ENCODE measurements at regions not wholly inside any gene's neighbourhood (a gene's known extent, or its start where the extent isn't known, plus 50 kb on each side); places are given as distances from the start of the nearest gene placed in this dataset.

- ATAC-seq (no peak), DNase-seq (no peak)
- Histone ChIP-seq H3K9me3 (no peaks in the 10 kb centered on the region), H3K4me3 (no peak overlapping the region), H3K36me3 (ENCODE audit: low read depth) (no peaks in the 10 kb centered on the region), H3K4me1 (ENCODE audit: low read depth) (no peaks in the 10 kb centered on the region)
- intact Hi-C loops (cut with DNase I, micrococcal nuclease): no loop called here
- TF ChIP-seq CTCF (IDR thresholded peaks at IDR 0.05): no peak
Observed at GRCh38 chr2:225781991-225782390, 382.5 kb downstream of the NYAP2 start.

- ATAC-seq (no peak), DNase-seq (no peak)
- TF ChIP-seq CTCF (IDR thresholded peaks at IDR 0.05): no peak
- no peak overlapping the region for H3K4me3 ChIP-seq
- intact Hi-C loops (cut with DNase I, micrococcal nuclease): no loop called here
- H3K9me3 ChIP-seq: no peaks in the 10 kb centered on the region
- no peaks in the 10 kb centered on the region for H3K36me3 ChIP-seq (ENCODE audit: low read depth)
- H3K4me1 ChIP-seq (ENCODE audit: low read depth): no peaks in the 10 kb centered on the region
Observed at GRCh38 chr2:225781145-225781544, 381.6 kb downstream of the NYAP2 start.

- Histone ChIP-seq H3K9me3 (no peaks in the 10 kb centered on the region), H3K4me1 (ENCODE audit: low read depth) (no peaks in the 10 kb centered on the region), H3K4me3 (no peak overlapping the region), H3K36me3 (ENCODE audit: low read depth) (no peaks in the 10 kb centered on the region)
- intact Hi-C loops (cut with DNase I, micrococcal nuclease): no loop called here
- ATAC-seq (no peak), DNase-seq (no peak)
- TF ChIP-seq CTCF (IDR thresholded peaks at IDR 0.05): no peak
Observed at GRCh38 chr2:225779829-225780228, 380.3 kb downstream of the NYAP2 start.

GRCh38 chr2:225773148-225773547, 373.6 kb downstream of the NYAP2 start:
- no peak overlapping the region for H3K4me3 ChIP-seq
- intact Hi-C loops (cut with DNase I, micrococcal nuclease): no loop called here
- H3K9me3 ChIP-seq: no peaks in the 10 kb centered on the region
- no peaks in the 10 kb centered on the region for H3K4me1 ChIP-seq (ENCODE audit: low read depth)
- DNase-seq (no peak), ATAC-seq (no peak)
- TF ChIP-seq CTCF (IDR thresholded peaks at IDR 0.05): no peak
- H3K36me3 ChIP-seq (ENCODE audit: low read depth): no peaks in the 10 kb centered on the region

GRCh38 chr2:225771701-225772100, 372.2 kb downstream of the NYAP2 start:
- TF ChIP-seq CTCF (IDR thresholded peaks at IDR 0.05): no peak
- H3K36me3 ChIP-seq (ENCODE audit: low read depth): no peaks in the 10 kb centered on the region
- DNase-seq: no peak
- H3K9me3 ChIP-seq: no peaks in the 10 kb centered on the region
- intact Hi-C loops (cut with DNase I, micrococcal nuclease): no loop called here
- no peaks in the 10 kb centered on the region for H3K4me1 ChIP-seq (ENCODE audit: low read depth)
- no peak for ATAC-seq
- no peak overlapping the region for H3K4me3 ChIP-seq

GRCh38 chr2:225768741-225769140, 369.2 kb downstream of the NYAP2 start:
- DNase-seq (no peak), ATAC-seq (no peak)
- H3K4me1 ChIP-seq (ENCODE audit: low read depth): no peaks in the 10 kb centered on the region
- no peaks in the 10 kb centered on the region for H3K9me3 ChIP-seq
- H3K36me3 ChIP-seq (ENCODE audit: low read depth): no peaks in the 10 kb centered on the region
- no peak overlapping the region for H3K4me3 ChIP-seq
- intact Hi-C loops (cut with DNase I, micrococcal nuclease): no loop called here
- TF ChIP-seq CTCF (IDR thresholded peaks at IDR 0.05): no peak
